Caki2 (cell line): ENCODE measurements at regions not wholly inside any gene's neighbourhood (a gene's known extent, or its start where the extent isn't known, plus 50 kb on each side); places are given as distances from the start of the nearest gene placed in this dataset.

Experiments used
- DNase-seq: peaks from one replicate; pipeline ENCODE4 v3.0.0-alpha.2; 2015; ENCODE audit warnings: low read depth
- in situ Hi-C: cut with HindIII; loops from 2 replicates; pipeline ENCODE4 v1.10.0; 2016; ENCODE audit warnings: low sequenced_read_pairs, low pct_unique_long_range_greater_than_20kb, mixed read lengths

DNA sequence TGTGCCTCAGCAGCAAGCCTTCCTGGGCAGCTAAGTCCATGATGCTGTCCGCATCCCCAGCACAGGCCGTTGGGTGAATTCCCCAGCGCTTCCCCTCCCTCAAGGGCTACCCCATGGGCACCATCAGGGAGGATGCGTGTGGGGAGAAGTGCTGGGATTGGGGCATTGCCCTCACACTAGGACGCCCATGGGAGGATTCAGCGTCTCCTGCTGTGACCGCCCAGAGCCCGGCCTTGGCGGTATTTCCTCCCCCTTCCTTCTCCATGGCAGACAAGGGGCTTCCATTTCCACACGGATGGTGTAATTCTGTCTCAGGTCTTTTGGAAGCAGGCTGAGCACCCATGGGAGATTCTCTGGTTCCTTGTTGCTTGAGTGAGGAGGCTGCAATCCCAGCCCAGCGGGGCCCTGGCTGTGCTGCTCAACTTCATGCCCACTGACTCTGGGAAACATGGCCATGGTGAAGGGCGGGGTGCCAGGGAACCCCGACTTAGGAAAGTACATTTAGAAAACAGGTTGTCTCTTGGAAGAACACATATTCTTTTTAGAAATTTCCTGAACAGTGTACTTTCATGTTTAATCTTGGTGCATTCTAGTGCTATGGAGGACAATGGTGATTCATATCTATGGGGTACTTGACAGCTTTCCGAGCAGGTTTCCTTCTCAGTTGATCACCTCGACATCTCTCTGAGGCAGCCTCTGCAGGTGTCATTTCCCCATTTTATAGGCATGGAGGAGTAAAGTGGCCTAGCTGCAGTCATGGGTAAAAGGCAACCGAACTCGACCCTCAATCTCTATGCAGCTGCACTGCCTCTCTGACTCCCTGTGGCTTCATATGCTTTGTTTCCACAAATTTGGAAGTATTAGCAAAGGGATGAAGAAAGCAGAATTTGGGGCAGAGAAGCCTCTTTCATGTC is 178.2 kb upstream of the CST7 start:
- no peak for DNase-seq
- in situ Hi-C loops: no loop called here

DNA sequence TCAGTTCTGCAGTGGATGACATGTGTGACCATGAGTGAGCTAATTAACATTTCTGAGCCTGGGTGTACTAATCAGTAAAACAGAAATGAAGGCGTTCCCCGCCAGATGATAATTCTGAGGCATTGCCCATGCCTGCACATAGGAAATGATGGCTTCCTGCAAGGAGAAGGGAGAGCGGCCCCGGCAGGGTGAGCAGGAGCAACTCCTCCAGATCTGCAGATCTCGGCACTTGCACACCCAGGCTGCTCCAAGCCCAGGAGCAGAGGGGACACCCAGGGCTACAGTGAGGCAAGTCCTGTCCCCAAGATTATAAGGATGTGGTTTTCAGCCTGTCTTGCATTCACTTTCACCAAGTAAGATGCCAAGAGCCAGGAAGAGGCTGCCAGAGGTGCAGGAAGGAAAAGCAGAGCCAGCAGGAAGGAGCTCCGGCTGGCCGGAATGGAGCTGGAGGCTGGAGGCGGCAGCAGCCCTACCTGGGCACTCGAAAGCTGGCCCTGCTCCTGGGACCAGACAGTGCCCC is 177.5 kb upstream of the CST7 start:
- in situ Hi-C loops: no loop called here
- DNase-seq: no peak

- no peak for DNase-seq
- in situ Hi-C loops: no loop called here
These were observed 176.4 kb upstream of the CST7 start for GRCh38 chr20:24772667-24773066.

- no peak for DNase-seq
- in situ Hi-C loops: no loop called here
These were observed 175.9 kb upstream of the CST7 start for GRCh38 chr20:24773168-24773567.

DNA sequence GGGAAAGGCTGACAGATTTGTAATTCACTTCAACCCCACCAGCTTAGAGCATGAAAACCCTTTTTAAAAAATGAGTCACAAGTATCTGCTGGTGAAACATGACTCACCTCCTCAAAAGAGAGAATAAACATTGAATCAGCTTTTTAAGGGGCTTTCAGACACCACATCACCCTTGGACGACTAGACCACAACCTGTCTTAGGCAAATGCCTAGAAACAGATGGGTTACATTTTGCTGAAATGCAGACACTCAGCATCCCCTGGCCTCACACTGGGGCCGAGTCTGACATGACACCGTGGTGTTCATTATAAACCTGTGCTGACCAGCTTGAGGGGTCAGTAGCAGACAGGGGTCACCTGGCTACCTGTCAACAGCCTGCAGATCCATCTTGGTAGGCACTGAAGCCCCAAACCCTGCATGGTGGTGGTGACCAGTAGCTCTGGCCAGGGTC is 175.3 kb upstream of the CST7 start:
- peak; percentile 64 for DNase-seq
- in situ Hi-C loops: no loop called here

GRCh38 chr20:24775966-24776365 is 173.1 kb upstream of the CST7 start:
- no peak for DNase-seq
- in situ Hi-C loops: no loop called here

- no peak for DNase-seq
- in situ Hi-C loops: no loop called here
These were observed 172.3 kb upstream of the CST7 start for GRCh38 chr20:24776755-24777271.

- no peak for DNase-seq
- in situ Hi-C loops: no loop called here
These were observed 171.3 kb upstream of the CST7 start for GRCh38 chr20:24777746-24778145.

DNA sequence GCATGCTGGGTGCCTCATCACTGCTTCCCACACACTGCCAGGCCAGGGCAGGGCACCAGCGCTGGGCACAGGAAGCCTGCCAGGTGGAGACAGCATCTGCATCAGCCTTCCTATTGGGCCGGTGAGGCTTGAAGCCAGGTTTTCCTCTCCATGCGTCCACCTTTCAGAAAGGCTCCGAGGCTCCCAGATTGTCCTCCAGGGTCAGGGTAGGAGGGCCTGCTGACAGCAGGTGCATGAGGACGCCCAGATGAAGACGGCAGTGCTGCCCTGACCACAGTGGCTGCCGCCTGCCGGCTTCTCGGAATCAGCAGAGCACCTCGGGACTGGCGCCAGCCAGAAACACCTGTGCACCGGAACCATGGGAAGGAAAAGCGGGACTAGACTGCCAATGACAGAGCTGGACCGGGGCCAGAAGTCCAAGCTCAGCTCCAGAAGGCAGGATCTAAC is 170.5 kb upstream of the CST7 start:
- in situ Hi-C loops: no loop called here
- DNase-seq: no peak

DNA sequence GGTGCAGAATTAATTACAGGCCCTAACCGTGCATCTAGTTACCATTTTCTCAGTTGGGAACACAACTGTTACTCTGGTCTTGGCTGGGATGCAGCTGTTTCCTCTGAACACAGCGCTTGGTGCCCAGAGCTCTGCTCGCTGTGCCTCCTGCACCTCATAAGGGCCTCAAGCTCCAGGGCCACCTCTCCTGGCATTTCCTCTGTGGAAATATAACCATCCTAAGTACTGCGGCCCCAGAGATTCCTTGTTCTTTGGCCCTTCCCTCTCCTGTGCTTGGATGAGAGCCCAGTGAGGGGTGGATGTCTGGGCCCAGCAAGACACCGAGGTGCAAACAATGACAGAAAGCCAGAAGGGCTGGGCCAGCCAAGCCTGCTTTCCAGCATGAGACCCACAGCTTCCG is 169.9 kb upstream of the CST7 start:
- in situ Hi-C loops: no loop called here
- no peak for DNase-seq

DNA sequence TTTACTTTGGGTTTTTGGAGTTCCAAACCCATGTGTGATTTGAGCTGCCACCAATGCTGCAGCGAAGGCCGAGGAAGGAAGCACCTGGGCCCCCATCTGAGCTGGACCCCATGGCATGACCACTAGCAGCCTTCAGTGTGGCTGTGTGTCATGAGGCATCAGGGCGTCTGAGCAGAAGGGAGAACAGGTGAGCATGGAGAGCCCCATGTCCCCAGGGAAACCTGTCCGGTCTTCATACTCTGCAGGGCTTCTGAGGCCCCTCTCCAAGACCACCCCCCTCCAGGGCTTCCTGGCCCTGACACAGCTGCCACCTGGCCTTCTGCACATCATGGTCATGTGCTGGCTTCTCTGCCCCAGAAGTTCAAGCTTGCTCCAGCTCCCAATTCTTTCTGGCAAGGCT is 169.1 kb upstream of the CST7 start:
- DNase-seq: no peak
- in situ Hi-C loops: no loop called here

- in situ Hi-C loops: no loop called here
- DNase-seq: no peak
These were observed 168.2 kb upstream of the CST7 start for GRCh38 chr20:24780674-24781417.

DNA sequence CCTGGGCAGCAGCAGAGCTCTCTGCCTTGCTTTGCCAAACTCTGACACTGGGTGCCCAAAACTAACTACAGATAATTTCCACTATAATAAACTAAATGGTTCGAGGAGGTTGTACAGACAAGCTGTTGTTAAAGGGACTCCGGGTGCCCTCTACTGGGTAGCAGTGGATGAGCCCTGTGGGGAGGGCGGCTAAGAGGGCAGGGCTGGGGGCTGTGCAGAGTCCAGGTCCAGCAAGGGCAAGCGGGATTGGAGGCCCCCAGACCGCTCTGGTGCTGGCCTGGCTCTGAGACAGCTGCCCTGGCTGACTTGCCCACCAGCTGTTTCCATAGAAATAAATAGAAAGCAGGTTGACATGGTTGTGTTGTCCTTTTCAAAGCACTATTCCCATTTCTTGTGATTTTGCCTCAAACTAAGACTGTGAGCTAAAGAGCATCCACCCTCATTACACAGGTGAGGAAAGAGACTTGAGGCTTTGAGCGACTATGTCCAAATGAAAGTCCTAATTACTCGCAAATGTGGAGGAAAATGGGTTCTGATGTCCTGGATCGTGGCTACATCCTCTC is 167.6 kb upstream of the CST7 start:
- in situ Hi-C loops: no loop called here
- peak; percentile 19 for DNase-seq

GRCh38 chr20:24782301-24782700 is 166.8 kb upstream of the CST7 start:
- DNase-seq: no peak
- in situ Hi-C loops: no loop called here

- no peak for DNase-seq
- in situ Hi-C loops: no loop called here
These were observed 166.1 kb upstream of the CST7 start for GRCh38 chr20:24782801-24783630.

- in situ Hi-C loops: no loop called here
- no peak for DNase-seq
These were observed 165.2 kb upstream of the CST7 start for GRCh38 chr20:24783631-24784492.

DNA sequence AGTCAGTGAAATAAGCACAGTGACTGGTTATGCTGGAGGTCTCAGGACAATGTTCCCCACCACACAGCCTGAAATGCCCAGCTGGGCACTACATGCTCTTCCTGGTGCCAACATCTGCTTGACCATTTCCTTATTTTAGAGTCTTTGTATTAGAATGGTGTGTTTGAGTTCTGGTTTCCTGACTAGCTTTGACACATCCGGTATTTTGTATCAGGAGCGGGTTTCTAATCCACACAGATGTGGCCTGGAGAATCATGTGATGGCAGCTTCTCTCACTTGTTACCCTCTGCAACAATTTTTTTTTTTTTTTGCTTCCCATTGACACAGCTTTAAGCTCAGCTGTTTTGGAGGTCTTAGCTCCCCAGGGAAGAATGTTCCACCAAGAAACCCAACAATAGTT is 164.5 kb upstream of the CST7 start:
- in situ Hi-C loops: no loop called here
- no peak for DNase-seq
